Activated CD4-positive, alpha-beta T cell treated with anti-CD3 and anti-CD28 coated beads, Interleukin-2, amount 50 U/mL, for 4 hours (primary cell): ENCODE measurements at regions not wholly inside any gene's neighbourhood (a gene's known extent, or its start where the extent isn't known, plus 50 kb on each side); places are given as distances from the start of the nearest gene placed in this dataset.

Source experiments
- DNase-seq, 2 experiments: peaks; one replicate each; pipeline ENCODE4 v3.0.0-alpha.2; 2020

- no peak for DNase-seq
Measured at GRCh38 chr3:6528951-6529350, 332.0 kb upstream of the GRM7 start.

- no peak for DNase-seq
Measured at GRCh38 chr3:6531153-6531552, 329.8 kb upstream of the GRM7 start.

DNA sequence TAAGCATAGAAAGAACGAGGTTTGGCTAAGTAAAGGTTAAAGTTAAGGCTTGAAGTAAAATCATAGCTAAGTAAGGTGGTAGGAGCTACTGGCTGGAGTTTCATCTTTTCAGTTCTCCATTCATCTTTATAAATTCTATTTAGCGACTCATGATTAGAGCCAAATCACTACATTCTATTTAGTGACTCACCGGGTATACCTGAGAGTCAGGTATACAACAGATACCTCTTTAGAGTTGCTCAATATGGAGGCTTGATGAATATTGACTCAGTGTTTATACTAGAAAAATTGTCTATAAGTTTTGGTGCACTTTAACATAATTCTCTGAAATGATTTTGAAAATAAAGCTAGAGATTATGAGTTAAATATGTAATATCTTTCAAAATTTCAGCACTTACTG lies 328.8 kb upstream of the GRM7 start:
- no peak for DNase-seq

DNA sequence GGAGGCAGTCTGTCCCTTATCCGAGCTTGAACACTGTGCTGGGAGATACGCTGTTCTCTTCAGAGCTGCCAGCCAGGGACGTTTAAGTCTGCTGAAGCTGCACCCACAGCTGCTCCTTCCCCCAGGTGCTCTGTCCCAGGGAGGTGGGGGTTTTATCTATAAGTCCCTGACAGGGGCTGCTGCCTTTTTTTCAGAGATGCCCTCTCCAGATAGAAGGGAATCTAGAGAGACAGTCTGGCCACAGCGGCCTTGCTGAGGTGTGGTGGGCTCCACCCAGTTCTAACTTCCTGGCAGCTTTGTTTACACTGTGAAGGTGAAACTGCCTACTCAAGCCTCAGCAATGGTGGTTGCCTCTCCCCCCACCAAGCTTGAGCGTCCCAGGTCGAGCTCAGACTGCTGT lies 319.9 kb upstream of the GRM7 start:
- no peak for DNase-seq

- DNase-seq: no peak
Measured at GRCh38 chr3:6542795-6543194, 318.1 kb upstream of the GRM7 start.

GRCh38 chr3:6549296-6549695 lies 311.6 kb upstream of the GRM7 start:
- no peak for DNase-seq

DNA sequence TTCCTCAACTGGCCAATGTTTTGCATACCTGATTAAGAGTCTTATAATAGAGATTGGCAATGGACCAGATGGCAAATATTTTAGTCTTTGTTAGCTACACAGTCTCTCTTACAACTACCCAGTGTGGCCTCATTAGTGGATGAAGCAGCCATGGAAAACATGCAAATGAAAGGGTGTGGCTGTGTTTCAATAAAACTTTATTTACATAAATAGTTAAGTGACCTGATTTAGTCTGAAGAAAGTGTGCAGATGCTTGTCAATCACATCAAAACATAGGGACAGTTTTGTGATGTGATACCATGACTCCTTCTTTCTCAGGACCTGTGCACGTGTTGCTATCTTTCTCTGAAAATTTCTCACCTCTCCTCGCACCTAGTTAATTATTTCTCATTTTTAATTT lies 309.8 kb upstream of the GRM7 start:
- DNase-seq: no peak

- no peak for DNase-seq
Measured at GRCh38 chr3:6560259-6560658, 300.7 kb upstream of the GRM7 start.

DNA sequence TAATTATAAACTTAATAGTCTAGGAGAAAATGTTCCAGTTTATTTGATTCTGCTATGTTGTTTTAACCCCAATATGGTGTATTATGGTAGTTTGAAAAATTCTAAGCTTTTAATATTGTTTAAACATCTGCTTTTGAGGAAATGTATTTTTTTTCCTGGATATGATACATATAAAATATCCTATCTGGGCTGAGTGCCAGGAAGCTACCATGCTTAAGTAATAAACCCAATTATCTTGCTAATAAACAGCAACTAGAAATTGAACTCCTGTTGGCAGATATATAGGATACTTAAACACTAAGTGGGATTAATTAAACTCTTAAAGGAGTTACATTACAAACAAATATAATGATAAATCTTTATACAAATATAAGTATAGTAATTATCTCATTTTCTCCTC lies 293.7 kb upstream of the GRM7 start:
- no peak for DNase-seq

- DNase-seq: no peak
Measured at GRCh38 chr3:6568999-6569493, 291.9 kb upstream of the GRM7 start.

DNA sequence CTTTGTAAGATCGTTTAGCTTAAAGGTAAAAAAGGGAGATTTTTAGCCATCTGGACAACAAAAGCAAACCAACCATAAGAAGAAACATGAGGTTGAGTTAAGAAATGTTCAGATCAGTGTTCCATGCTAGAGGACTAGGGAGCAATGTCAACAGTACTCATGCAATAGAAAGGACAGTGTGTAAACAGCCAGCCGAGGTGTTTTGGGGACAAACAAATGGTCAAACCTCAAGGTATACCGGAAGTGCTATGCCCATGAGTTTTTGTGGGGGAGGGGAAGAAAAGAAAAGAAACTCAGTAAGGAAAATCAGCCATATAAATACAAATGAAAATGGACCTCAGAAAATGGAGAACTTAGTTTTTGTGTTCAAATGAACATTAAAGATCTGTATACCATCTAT lies 289.5 kb upstream of the GRM7 start:
- no peak for DNase-seq

DNA sequence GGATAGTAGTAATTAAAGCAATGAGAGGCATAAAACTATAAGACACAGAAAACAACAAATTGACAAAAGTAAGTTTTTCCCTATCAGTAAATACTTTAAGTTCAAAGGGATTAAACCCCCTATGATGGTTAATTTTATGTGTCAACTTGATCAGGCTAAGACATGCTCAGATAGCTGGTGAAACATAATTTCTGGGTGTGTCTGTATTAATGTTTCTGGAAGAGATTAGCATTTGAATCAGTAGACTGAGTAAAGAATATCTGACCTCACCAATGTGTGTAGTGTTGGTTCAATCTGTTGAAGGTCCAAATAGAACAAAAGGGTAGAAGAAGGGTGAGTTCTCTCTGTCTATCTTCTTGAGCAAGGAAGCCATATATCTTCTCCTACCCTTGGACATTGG lies 283.3 kb upstream of the GRM7 start:
- no peak for DNase-seq

GRCh38 chr3:6578526-6578925 lies 282.4 kb upstream of the GRM7 start:
- DNase-seq: no peak

GRCh38 chr3:6580808-6581207 lies 280.1 kb upstream of the GRM7 start:
- DNase-seq: no peak

DNA sequence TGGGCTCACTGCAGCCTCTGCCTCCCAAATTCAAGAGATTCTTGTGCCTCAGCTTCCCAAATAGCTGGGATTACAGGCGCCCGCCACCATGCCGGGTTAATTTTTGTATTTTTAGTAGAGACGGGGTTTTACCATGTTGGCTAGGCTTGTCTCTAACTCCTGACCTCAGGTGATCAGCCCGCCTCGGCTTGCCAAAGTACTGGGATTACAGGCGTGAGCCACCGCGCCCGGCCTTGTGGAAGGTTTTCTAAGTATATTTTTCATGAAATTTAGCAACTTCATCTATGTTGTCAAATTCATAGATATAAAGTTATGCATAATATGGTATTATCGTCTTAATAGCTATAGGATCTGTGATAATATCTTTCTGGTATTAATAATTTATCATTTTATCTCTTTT lies 275.6 kb upstream of the GRM7 start:
- no peak for DNase-seq

GRCh38 chr3:6600237-6600636 lies 260.7 kb upstream of the GRM7 start:
- no peak for DNase-seq

DNA sequence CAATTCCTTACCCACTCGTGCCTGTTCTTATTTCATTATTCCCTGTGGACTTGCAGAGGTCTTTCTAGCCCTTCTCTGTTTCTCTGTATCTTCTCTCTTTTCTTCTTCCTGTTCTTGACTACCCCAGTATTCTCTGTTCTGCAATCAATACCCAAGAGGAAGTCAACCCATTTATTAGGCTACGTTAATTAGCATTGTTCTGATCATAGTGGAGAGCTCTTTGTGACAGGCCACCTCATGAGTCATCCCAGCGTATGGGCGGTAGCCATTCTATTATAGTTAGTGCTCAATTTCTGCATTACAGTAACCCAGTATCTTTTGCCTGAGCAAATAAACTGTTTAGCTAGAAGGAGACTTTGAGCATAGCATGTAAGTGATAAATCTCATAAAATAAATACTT lies 259.5 kb upstream of the GRM7 start:
- no peak for DNase-seq

- no peak for DNase-seq
Measured at GRCh38 chr3:6602329-6602728, 258.6 kb upstream of the GRM7 start.

DNA sequence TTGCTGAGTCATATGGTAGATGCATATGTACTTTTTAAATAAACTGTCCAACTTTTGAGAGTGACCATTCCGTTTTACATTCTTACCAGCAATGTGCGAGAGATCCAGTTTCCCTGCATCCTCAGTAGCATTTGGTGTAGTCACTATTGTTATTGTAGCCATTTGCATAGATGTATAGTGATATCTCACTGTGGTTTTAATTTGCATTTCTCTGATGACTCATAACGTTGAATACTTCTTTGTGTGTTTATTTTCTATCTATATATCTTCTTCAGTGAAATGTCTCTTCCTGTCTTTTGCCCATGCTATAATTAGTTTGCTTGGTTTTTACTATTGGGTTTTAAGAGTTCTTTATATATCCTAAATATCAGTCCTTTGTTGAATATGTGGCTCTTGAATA lies 255.7 kb upstream of the GRM7 start:
- DNase-seq: no peak

DNA sequence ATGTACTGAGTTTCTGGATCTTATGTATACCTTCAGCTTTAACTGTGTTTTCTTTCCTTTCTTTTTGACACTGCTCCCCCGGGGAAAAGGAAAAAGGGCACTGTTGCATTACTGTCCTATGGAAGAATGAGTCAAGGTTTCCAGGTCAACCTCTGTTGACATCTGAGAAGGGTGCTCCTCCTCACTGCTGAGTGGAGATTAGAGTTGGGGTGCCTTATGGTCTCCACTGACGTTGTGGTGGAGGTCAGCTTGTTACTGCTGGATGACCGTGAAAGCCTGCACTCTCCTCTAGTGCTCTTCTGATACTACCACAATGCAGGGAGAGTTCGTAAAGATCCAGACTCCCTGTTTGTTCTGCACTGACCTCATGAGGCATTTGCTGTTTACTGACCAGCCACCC lies 252.1 kb upstream of the GRM7 start:
- no peak for DNase-seq

GRCh38 chr3:6612034-6612616 lies 248.8 kb upstream of the GRM7 start:
- no peak for DNase-seq

DNA sequence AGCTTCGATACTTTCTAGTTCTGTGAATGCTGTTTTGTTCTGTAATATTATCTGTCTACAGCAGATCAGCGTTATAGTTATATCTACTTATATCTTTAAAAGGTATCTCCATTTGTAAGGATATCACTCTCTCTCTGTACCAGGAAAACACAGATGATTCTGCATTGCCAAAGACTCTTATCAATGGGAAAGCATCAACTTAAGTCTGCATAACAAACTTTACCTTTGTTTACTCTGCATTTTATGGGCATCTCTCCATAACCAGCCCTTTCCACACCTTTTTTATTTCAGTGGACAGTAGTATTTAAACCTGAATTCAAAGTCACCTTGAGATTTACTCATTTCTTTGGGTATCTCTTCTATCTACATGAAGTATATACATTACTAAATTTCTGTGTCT lies 238.7 kb upstream of the GRM7 start:
- no peak for DNase-seq

GRCh38 chr3:6622712-6623111 lies 238.2 kb upstream of the GRM7 start:
- DNase-seq: no peak

DNA sequence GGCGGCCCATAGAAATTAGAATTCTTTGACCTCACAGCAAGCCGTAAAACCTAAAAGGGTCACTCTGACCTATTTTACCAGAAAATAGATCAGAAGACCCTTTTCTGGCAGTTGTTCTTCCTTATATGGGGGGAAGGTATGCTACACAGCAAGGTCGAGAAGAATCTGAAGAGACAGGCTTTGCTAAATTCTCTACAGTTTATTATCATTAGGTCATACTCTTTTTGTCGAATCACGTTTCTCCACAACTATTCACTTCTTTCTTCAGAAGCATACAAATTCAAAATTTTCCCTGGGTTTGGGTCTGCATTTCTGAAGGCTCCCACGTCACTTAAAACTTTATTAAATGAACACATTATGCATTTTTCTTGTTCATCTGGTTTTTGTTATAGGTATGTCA lies 229.5 kb upstream of the GRM7 start:
- DNase-seq: no peak

DNA sequence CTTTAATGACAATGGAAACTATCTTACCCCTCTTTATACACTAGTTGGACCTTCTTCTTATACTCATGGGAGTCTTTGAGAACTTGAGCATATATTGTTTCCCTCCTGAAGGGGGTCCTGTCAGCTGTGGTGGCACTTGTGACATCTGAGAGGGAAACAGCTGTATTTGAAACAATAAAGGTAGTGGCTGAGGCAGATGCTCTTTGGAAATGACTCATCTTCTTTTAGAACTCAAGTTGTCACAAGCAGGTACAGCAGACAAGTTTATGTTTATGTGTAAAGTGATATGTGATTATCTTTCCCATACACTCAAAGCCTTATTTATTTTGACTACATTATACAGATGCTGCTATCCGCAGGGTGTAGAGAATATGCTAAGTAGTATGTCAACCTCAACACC lies 220.0 kb upstream of the GRM7 start:
- DNase-seq: no peak
